Heart right ventricle (tissue), 16 donors: ENCODE measurements at regions not wholly inside any gene's neighbourhood (a gene's known extent, or its start where the extent isn't known, plus 50 kb on each side); places are given as distances from the start of the nearest gene placed in this dataset.

Source experiments
- ATAC-seq, 8 donors: fragments of 200-7000 bp; cut with Tn5 transposase; one replicate each; pipeline ENCODE4 v1.9.1; 2020; ENCODE audit warnings: mild to moderate bottlenecking in 8 of 8, moderate library complexity in 8 of 8, moderate number of reproducible peaks in 1 of 8
- DNase-seq, 2 donors: peaks; one replicate each; pipeline ENCODE4 v3.0.0-alpha.2; 2020
- H3K27ac ChIP-seq, 10 donors: fragments of 200-600 bp; sonication (generic) in 2 of 10; one replicate each; pipeline versions ENCODE4 v1.5.0 to v1.8.0; 2020 to 2022; ENCODE audit warnings: mild to moderate bottlenecking in 3 of 10
- H3K27me3 ChIP-seq, 7 donors: fragments of 200-600 bp; one replicate each; pipeline ENCODE4 v1.8.0; 2021 to 2022; ENCODE audit warnings: mild to moderate bottlenecking in 2 of 7
- H3K36me3 ChIP-seq, 9 donors: fragments of 200-600 bp; sonication (generic) in 1 of 9; one replicate each; pipeline versions ENCODE4 v1.5.0 to v1.8.0; 2020 to 2022; ENCODE audit warnings: mild to moderate bottlenecking in 2 of 9
- H3K4me1 ChIP-seq, 9 donors: fragments of 200-600 bp; sonication (generic) in 1 of 9; one replicate each; pipeline versions ENCODE4 v1.5.0 to v1.8.0; 2020 to 2022; ENCODE audit warnings: mild to moderate bottlenecking in 4 of 9
- H3K4me3 ChIP-seq, 10 donors: fragments of 200-600 bp; sonication (generic) in 2 of 10; one replicate each; pipeline versions ENCODE4 v1.5.0 to v1.8.0; 2020 to 2022; ENCODE audit warnings: mild to moderate bottlenecking in 7 of 10, moderate library complexity in 2 of 10
- H3K9me3 ChIP-seq, 11 donors: fragments of 200-600 bp in 10 of 11; sonication (generic) in 2 of 11; one replicate each; pipeline versions ENCODE4 v1.5.0 to v1.8.0; 2013 to 2022; ENCODE audit warnings: mild to moderate bottlenecking in 2 of 11, control low read depth in 1 of 11, moderate library complexity in 1 of 11
- WGBS, 2 donors: extraction: QIAGEN DNeasy Blood & Tissue Kit; methylation state at CpG; one replicate each; pipeline ENCODE4 v1.1.7; 2013; ENCODE audit warnings: inconsistent platforms in 1 of 2; 5-methylcytosine and 5-hydroxymethylcytosine counted together
- intact Hi-C, 10 donors: fragments of 100-400 bp; cut with DNase I; formaldehyde crosslinking; loops; one replicate each; pipeline versions ENCODE4 v1.11.1 to v1.14.2; 2022
- TF ChIP-seq, protein P1 (sequence below), 9 donors: fragments of 200-600 bp; sonication (generic) in 2 of 9; IDR thresholded peaks; one replicate each; pipeline versions ENCODE4 v1.5.0 to v1.8.0; 2021 to 2022; ENCODE audit warnings: antibody characterized with exemption in 9 of 9, mild to moderate bottlenecking in 5 of 9, moderate library complexity in 1 of 9
- donor health status: Arrhythmogenic right ventricular cardiomyopathy.
- donor health status: ischemic (EF 13 %, LVEDD 7.1; RV severe dilation, severe dysfunction).
- donor health status: healthy with polysubstance abuse.
- donor health status: DM: no; HTN: yes; CAD: no.
- donor health status: DM: no; HTN: no; CAD: no.
- donor health status: ischemic (EF 25% LVEDD 6.9; RV normal size, moderate dysfunction).
- donor health status: ischemic (EF 25% LVEDD 5.7; RV mildly dilated, moderate dysfunction).
- donor health status: healthy.
- donor health status: DM: yes; HTN: yes; CAD: no.
- donor health status: Ischemic cardiomyopathy.
- donor health status: ischemic (EF 35%, LVEDD 5.7; RV mildly dilated, moderate dysfunction).
- donor health status: nonischemic (EF 11% LVEDD 7.7; RV severe dilation, severe dysfunction).
- donor health status: DM: yes; HTN: yes; CAD: no.
- donor health status: PGD.
- donor health status: ischemic (EF 29% LVEDD 5.4; RV normal size, mild dysfunction).
- donor health status: nonischemic (EF 23%, LVEDD 6.1; RV moderate dilation, normal function).

- Histone ChIP-seq H3K27ac (no peak overlapping the region), H3K9me3 (peaks cover 0 to 12% (median 0%) of the 10 kb centered on the region in 11 donors), H3K4me1 (no peaks in the 10 kb centered on the region), H3K27me3 (no peaks in the 10 kb centered on the region), H3K36me3 (no peaks in the 10 kb centered on the region), H3K4me3 (no peak overlapping the region)
- ATAC-seq (no peak), DNase-seq (no peak)
- TF ChIP-seq, protein P1, sequence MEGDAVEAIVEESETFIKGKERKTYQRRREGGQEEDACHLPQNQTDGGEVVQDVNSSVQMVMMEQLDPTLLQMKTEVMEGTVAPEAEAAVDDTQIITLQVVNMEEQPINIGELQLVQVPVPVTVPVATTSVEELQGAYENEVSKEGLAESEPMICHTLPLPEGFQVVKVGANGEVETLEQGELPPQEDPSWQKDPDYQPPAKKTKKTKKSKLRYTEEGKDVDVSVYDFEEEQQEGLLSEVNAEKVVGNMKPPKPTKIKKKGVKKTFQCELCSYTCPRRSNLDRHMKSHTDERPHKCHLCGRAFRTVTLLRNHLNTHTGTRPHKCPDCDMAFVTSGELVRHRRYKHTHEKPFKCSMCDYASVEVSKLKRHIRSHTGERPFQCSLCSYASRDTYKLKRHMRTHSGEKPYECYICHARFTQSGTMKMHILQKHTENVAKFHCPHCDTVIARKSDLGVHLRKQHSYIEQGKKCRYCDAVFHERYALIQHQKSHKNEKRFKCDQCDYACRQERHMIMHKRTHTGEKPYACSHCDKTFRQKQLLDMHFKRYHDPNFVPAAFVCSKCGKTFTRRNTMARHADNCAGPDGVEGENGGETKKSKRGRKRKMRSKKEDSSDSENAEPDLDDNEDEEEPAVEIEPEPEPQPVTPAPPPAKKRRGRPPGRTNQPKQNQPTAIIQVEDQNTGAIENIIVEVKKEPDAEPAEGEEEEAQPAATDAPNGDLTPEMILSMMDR (IDR thresholded peaks at IDR 0.05) = no peak
- intact Hi-C loops = no loop called here
- 65 to 74% methylated on average over 3 of the region's 3 CpGs for WGBS, 2 donors
These were observed 178.0 kb downstream of the TEX13C start for GRCh38 chrX:125497667-125498066.

- Histone ChIP-seq H3K4me1 (no peaks in the 10 kb centered on the region), H3K4me3 (no peak overlapping the region), H3K27ac (no peak overlapping the region), H3K27me3 (no peaks in the 10 kb centered on the region), H3K36me3 (no peaks in the 10 kb centered on the region), H3K9me3 (peaks cover 0 to 30% (median 0%) of the 10 kb centered on the region in 11 donors)
- intact Hi-C loops = no loop called here
- TF ChIP-seq, protein P1 (IDR thresholded peaks at IDR 0.05) = no peak
- no peak for DNase-seq
- WGBS, 2 donors = 75 to 79% methylated on average over 2 of the region's 2 CpGs
- ATAC-seq = no peak
These were observed 184.1 kb downstream of the TEX13C start for GRCh38 chrX:125503769-125504168.

- H3K27me3 ChIP-seq = no peaks in the 10 kb centered on the region
- DNase-seq (no peak), ATAC-seq (no peak)
- intact Hi-C loops = no loop called here
- H3K9me3 ChIP-seq = peaks cover 0 to 30% (median 0%) of the 10 kb centered on the region in 11 donors
- H3K4me3 ChIP-seq = no peak overlapping the region
- no peak overlapping the region for H3K27ac ChIP-seq
- no peaks in the 10 kb centered on the region for H3K36me3 ChIP-seq
- H3K4me1 ChIP-seq = no peaks in the 10 kb centered on the region
- WGBS, 2 donors = 91 to 96% methylated on average over 2 of the region's 2 CpGs
- TF ChIP-seq, protein P1 (IDR thresholded peaks at IDR 0.05) = no peak
These were observed 185.5 kb downstream of the TEX13C start for GRCh38 chrX:125505207-125505606.

- no peaks in the 10 kb centered on the region for H3K27me3 ChIP-seq
- DNase-seq (no peak), ATAC-seq (no peak)
- TF ChIP-seq, protein P1 (IDR thresholded peaks at IDR 0.05) = no peak
- H3K9me3 ChIP-seq = peaks cover 0 to 24% (median 0%) of the 10 kb centered on the region in 11 donors
- no peak overlapping the region for H3K27ac ChIP-seq
- WGBS, 2 donors = 88 to 93% methylated on average over 1 of the region's 1 CpG
- no peaks in the 10 kb centered on the region for H3K4me1 ChIP-seq
- intact Hi-C loops = no loop called here
- H3K4me3 ChIP-seq = no peak overlapping the region
- H3K36me3 ChIP-seq = no peaks in the 10 kb centered on the region
These were observed 187.4 kb downstream of the TEX13C start for GRCh38 chrX:125507119-125507518.
